HG02885 (cell line): ENCODE measurements at regions not wholly inside any gene's neighbourhood (a gene's known extent, or its start where the extent isn't known, plus 50 kb on each side); places are given as distances from the start of the nearest gene placed in this dataset.
A peak's percentile ranks its signal among the peaks of the same experiment; 100 is the strongest.

Source experiments
- ATAC-seq: cut with Tn5 transposase; IDR thresholded peaks from one replicate; pipeline ENCODE4 v1.9.1; 2021; ENCODE audit warnings: mild to moderate bottlenecking; ENCODE audit not compliant: unreplicated experiment, poor library complexity

GRCh38 chr3:34832865-34833508, 806.3 kb upstream of the ARPP21 start:
- no peak for ATAC-seq

GRCh38 chr3:34837848-34838741, 801.2 kb upstream of the ARPP21 start:
- no peak for ATAC-seq

GRCh38 chr3:34842706-34843480, 796.4 kb upstream of the ARPP21 start:
- ATAC-seq: no peak

GRCh38 chr3:34844323-34844620, 795.1 kb upstream of the ARPP21 start:
- no peak for ATAC-seq

- no peak for ATAC-seq
These were observed 788.2 kb upstream of the ARPP21 start for GRCh38 chr3:34851137-34851536.

GRCh38 chr3:34852844-34853439, 786.4 kb upstream of the ARPP21 start:
- no peak for ATAC-seq

- ATAC-seq: no peak
These were observed 783.0 kb upstream of the ARPP21 start for GRCh38 chr3:34856081-34856947.

- ATAC-seq: peak; percentile 66
These were observed 781.2 kb upstream of the ARPP21 start for GRCh38 chr3:34858067-34858660.

GRCh38 chr3:34859746-34860145, 779.6 kb upstream of the ARPP21 start:
- ATAC-seq: no peak

GRCh38 chr3:34862456-34862855, 776.9 kb upstream of the ARPP21 start:
- no peak for ATAC-seq

GRCh38 chr3:34863485-34863884, 775.8 kb upstream of the ARPP21 start:
- ATAC-seq: no peak

- ATAC-seq: no peak
These were observed 775.3 kb upstream of the ARPP21 start for GRCh38 chr3:34864011-34864410.

- no peak for ATAC-seq
These were observed 774.0 kb upstream of the ARPP21 start for GRCh38 chr3:34865346-34865745.

- ATAC-seq: no peak
These were observed 770.4 kb upstream of the ARPP21 start for GRCh38 chr3:34868935-34869334.

- no peak for ATAC-seq
These were observed 769.6 kb upstream of the ARPP21 start for GRCh38 chr3:34869696-34870095.

- ATAC-seq: no peak
These were observed 766.9 kb upstream of the ARPP21 start for GRCh38 chr3:34872406-34872805.

- no peak for ATAC-seq
These were observed 762.3 kb upstream of the ARPP21 start for GRCh38 chr3:34876997-34877396.

- peak; percentile 48 for ATAC-seq
These were observed 760.8 kb upstream of the ARPP21 start for GRCh38 chr3:34878488-34878887.

- peak; percentile 82 for ATAC-seq
These were observed 758.3 kb upstream of the ARPP21 start for GRCh38 chr3:34881026-34881425.
